Liver (tissue), 8 donors: ENCODE measurements at regions not wholly inside any gene's neighbourhood (a gene's known extent, or its start where the extent isn't known, plus 50 kb on each side); places are given as distances from the start of the nearest gene placed in this dataset.

Source experiments
- DNase-seq: peaks from one replicate; pipeline ENCODE4 v3.0.0-alpha.2; 2017; ENCODE audit warnings: low spot score
- H3K27ac ChIP-seq, 2 donors: one replicate each; pipeline ENCODE4 v1.7.0; 2013; ENCODE audit warnings: inconsistent platforms in 2 of 2, low read length in 2 of 2, control low read depth in 1 of 2, low read depth in 1 of 2, mild to moderate bottlenecking in 1 of 2
- H3K27me3 ChIP-seq, 4 donors: one replicate each; pipeline versions ENCODE4 v1.6.1 to v1.7.0; 2013; ENCODE audit warnings: low read length in 3 of 4, inconsistent platforms in 1 of 4, mild to moderate bottlenecking in 1 of 4, moderate library complexity in 1 of 4; ENCODE audit not compliant: control insufficient read depth in 4 of 4, insufficient read depth in 4 of 4
- H3K36me3 ChIP-seq, 4 donors: one replicate each; pipeline versions ENCODE4 v1.6.1 to v1.7.0; 2013; ENCODE audit warnings: low read length in 3 of 4, mild to moderate bottlenecking in 3 of 4, low read depth in 1 of 4, moderate library complexity in 1 of 4; ENCODE audit not compliant: control insufficient read depth in 4 of 4, insufficient read depth in 3 of 4
- H3K4me1 ChIP-seq, 4 donors: one replicate each; pipeline versions ENCODE4 v1.6.1 to v1.7.0; 2013; ENCODE audit warnings: low read length in 3 of 4, mild to moderate bottlenecking in 3 of 4, moderate library complexity in 1 of 4; ENCODE audit not compliant: control insufficient read depth in 4 of 4, insufficient read depth in 4 of 4
- H3K4me3 ChIP-seq, 3 donors: one replicate each; pipeline versions ENCODE4 v1.6.1 to v1.7.0; 2013; ENCODE audit warnings: low read length in 3 of 3, control low read depth in 1 of 3, low read depth in 1 of 3, mild to moderate bottlenecking in 1 of 3
- H3K9ac ChIP-seq, 2 donors: one replicate each; pipeline ENCODE4 v1.7.0; 2013; ENCODE audit warnings: low read length in 2 of 2, mild to moderate bottlenecking in 2 of 2, moderate library complexity in 2 of 2, control low read depth in 1 of 2, low read depth in 1 of 2
- H3K9me3 ChIP-seq, 4 donors: one replicate each; pipeline versions ENCODE4 v1.6.1 to v1.7.0; 2013; ENCODE audit warnings: low read length in 3 of 4; ENCODE audit not compliant: control insufficient read depth in 4 of 4
- ATF3 ChIP-seq: IDR thresholded peaks from 2 replicates; pipeline ENCODE4 v1.6.1; 2016; ENCODE audit warnings: antibody characterized with exemption
- CTCF ChIP-seq: fragments of 150-350 bp; IDR thresholded peaks from 2 replicates; pipeline ENCODE4 v1.5.1; 2017; ENCODE audit warnings: improper control_type of control experiment, low read depth, low read length; ENCODE audit not compliant: missing input control
- EGR1 ChIP-seq, 2 donors: IDR thresholded peaks; 2 replicates each; pipeline ENCODE4 v1.6.1; 2016 to 2018; ENCODE audit warnings: antibody characterized with exemption in 2 of 2, low read depth in 2 of 2
- FOXA1 ChIP-seq: IDR thresholded peaks from 2 replicates; pipeline ENCODE4 v1.6.1; 2016; ENCODE audit warnings: antibody characterized with exemption
- FOXA2 ChIP-seq: IDR thresholded peaks from 2 replicates; pipeline ENCODE4 v1.6.1; 2016; ENCODE audit warnings: antibody characterized with exemption
- GABPA ChIP-seq, 2 donors: IDR thresholded peaks in 1 of 2; conservative IDR thresholded peaks in 1 of 2; 2 replicates each; pipeline ENCODE4 v1.6.1; 2016; ENCODE audit warnings: antibody characterized with exemption in 2 of 2, mild to moderate bottlenecking in 1 of 2, moderate library complexity in 1 of 2
- HNF4A ChIP-seq, 2 donors: conservative IDR thresholded peaks; 2 replicates each; pipeline ENCODE4 v1.6.1; 2016; ENCODE audit warnings: antibody characterized with exemption in 2 of 2, mild to moderate bottlenecking in 2 of 2
- HNF4G ChIP-seq: IDR thresholded peaks from 2 replicates; pipeline ENCODE4 v1.6.1; 2016; ENCODE audit warnings: antibody characterized with exemption
- JUND ChIP-seq, 2 donors: IDR thresholded peaks; 2 replicates each; pipeline ENCODE4 v1.6.1; 2016; ENCODE audit warnings: antibody characterized with exemption in 2 of 2
- NR2F2 ChIP-seq: IDR thresholded peaks from 2 replicates; pipeline ENCODE4 v1.6.1; 2016; ENCODE audit warnings: antibody characterized with exemption
- RAD21 ChIP-seq, 2 donors: IDR thresholded peaks; 2 replicates each; pipeline ENCODE4 v1.6.1; 2016; ENCODE audit warnings: antibody characterized with exemption in 2 of 2, mild to moderate bottlenecking in 2 of 2
- REST ChIP-seq: IDR thresholded peaks from 2 replicates; pipeline ENCODE4 v1.6.1; 2016; ENCODE audit warnings: antibody characterized with exemption, mild to moderate bottlenecking
- RXRA ChIP-seq, 2 donors: IDR thresholded peaks; 2 replicates each; pipeline ENCODE4 v1.6.1; 2017 to 2018; ENCODE audit warnings: antibody characterized with exemption in 2 of 2, mild to moderate bottlenecking in 1 of 2
- SP1 ChIP-seq: IDR thresholded peaks from 2 replicates; pipeline ENCODE4 v1.6.1; 2018; ENCODE audit warnings: antibody characterized with exemption, mild to moderate bottlenecking
- TAF1 ChIP-seq: conservative IDR thresholded peaks from 2 replicates; pipeline ENCODE4 v1.6.1; 2016; ENCODE audit warnings: antibody characterized with exemption, mild to moderate bottlenecking
- YY1 ChIP-seq: IDR thresholded peaks from 2 replicates; pipeline ENCODE4 v1.6.1; 2016; ENCODE audit warnings: antibody characterized with exemption, mild to moderate bottlenecking
- WGBS: extraction: QIAGEN DNeasy Blood & Tissue Kit; methylation state at CpG from one replicate; pipeline ENCODE4 v1.1.7; 2013; 5-methylcytosine and 5-hydroxymethylcytosine counted together
- TF ChIP-seq, protein P1 (sequence below): IDR thresholded peaks from 2 replicates; pipeline ENCODE4 v1.6.1; 2016; ENCODE audit warnings: antibody characterized with exemption
- TF ChIP-seq, protein P2 (sequence below): IDR thresholded peaks from 2 replicates; pipeline ENCODE4 v1.6.1; 2016; ENCODE audit warnings: antibody characterized with exemption
- donor health status: healthy.
- donor health status: healthy.
- donor health status: healthy.
- donor health status: healthy.
- donor health status: healthy.

DNA sequence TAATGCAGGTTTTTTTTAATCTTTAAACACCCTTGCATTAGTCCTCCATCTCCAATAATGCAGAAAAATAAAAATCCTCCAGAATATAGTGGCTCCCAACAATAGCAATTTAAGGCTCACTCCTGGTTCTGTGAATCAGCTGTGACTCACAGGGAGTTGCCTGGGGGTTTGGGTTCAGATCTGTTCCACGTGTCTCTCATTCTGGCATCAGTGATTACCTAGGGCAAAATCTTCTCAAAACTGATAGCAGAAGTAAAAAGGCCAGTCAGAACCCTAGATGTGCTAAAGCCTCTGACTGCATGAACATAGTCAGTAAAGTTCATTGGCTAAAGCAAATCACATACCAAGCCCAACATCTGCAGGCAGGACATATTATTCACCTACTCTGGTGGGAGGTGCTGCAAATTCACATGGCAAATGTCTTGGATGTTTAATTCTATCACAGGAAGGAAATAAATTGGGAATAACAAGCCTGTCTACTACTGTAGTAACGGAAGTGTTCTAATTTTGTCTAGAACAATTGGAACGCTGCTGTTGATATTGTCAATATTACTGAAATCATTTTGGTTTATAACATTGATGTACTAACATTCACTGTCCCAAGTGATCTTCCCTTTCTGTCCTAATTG lies 364.1 kb upstream of the CNTN4 start:
- Histone ChIP-seq H3K9me3 (no peaks in the 10 kb centered on the region), H3K4me1 (no peaks in the 10 kb centered on the region), H3K27ac (no peak overlapping the region), H3K4me3 (no peak overlapping the region), H3K9ac (no peak overlapping the region), H3K36me3 (no peaks in the 10 kb centered on the region), H3K27me3 (no peaks in the 10 kb centered on the region)
- 76% methylated on average over 3 of the region's 3 CpGs for WGBS
- no peak for DNase-seq
- TF ChIP-seq CTCF (no peak), JUND (IDR thresholded peaks at IDR 0.05) (no peak), YY1 (no peak)

DNA sequence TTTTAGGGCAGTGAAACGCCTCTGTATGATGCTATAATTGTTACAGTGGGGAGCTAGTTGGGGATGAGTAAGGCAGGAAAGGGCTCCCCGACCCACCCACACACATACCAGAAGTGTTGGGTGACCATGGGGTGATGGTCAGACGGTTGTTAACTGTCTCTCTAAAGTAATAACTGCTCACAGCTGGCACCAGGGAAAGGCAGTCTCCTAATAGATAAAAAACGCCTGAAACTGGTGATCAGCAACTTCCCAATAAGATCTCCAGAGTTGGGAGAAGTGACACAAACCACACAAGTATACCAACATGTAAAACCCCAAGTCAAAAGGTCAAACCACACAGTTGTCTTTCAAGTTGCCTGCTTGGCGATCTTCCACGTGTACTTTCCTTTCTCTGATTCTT lies 346.5 kb upstream of the CNTN4 start:
- 59% methylated on average over 6 of the region's 6 CpGs for WGBS
- Histone ChIP-seq H3K4me1 (no peaks in the 10 kb centered on the region), H3K27me3 (no peaks in the 10 kb centered on the region), H3K9ac (no peak overlapping the region), H3K27ac (no peak overlapping the region), H3K9me3 (peaks cover 0 to 17% (median 2%) of the 10 kb centered on the region in 4 donors), H3K36me3 (no peaks in the 10 kb centered on the region), H3K4me3 (no peak overlapping the region)
- TF ChIP-seq HNF4G (no peak), FOXA1 (no peak), GABPA (IDR thresholded peaks at IDR 0.05 in 1 of 2, conservative IDR thresholded peaks at IDR 0.05 in 1 of 2) (no peak), CTCF (no peak), NR2F2 (no peak), HNF4A (conservative IDR thresholded peaks at IDR 0.05) (no peak), RAD21 (IDR thresholded peaks at IDR 0.05) (no peak), YY1 (no peak), REST (no peak), FOXA2 (no peak), SP1 (no peak), TAF1 (no peak), RXRA (IDR thresholded peaks at IDR 0.05) (no peak), EGR1 (IDR thresholded peaks at IDR 0.05; ENCODE audit: low read depth in 2 of 2) (no peak), ATF3 (no peak), JUND (IDR thresholded peaks at IDR 0.05) (no peak)
- TF ChIP-seq, protein P1, sequence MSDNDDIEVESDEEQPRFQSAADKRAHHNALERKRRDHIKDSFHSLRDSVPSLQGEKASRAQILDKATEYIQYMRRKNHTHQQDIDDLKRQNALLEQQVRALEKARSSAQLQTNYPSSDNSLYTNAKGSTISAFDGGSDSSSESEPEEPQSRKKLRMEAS, result no peak
- TF ChIP-seq, protein P2, sequence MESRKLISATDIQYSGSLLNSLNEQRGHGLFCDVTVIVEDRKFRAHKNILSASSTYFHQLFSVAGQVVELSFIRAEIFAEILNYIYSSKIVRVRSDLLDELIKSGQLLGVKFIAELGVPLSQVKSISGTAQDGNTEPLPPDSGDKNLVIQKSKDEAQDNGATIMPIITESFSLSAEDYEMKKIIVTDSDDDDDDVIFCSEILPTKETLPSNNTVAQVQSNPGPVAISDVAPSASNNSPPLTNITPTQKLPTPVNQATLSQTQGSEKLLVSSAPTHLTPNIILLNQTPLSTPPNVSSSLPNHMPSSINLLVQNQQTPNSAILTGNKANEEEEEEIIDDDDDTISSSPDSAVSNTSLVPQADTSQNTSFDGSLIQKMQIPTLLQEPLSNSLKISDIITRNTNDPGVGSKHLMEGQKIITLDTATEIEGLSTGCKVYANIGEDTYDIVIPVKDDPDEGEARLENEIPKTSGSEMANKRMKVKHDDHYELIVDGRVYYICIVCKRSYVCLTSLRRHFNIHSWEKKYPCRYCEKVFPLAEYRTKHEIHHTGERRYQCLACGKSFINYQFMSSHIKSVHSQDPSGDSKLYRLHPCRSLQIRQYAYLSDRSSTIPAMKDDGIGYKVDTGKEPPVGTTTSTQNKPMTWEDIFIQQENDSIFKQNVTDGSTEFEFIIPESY, result no peak
- DNase-seq, result no peak
